B cell (primary cell): ENCODE measurements at regions not wholly inside any gene's neighbourhood (a gene's known extent, or its start where the extent isn't known, plus 50 kb on each side); places are given as distances from the start of the nearest gene placed in this dataset.

ENCODE experiments used
- ATAC-seq: fragments of 200-7000 bp; cut with Tn5 transposase; one replicate; pipeline ENCODE4 v1.10.0; 2021; ENCODE audit warnings: low read depth, mild to moderate bottlenecking, moderate number of reproducible peaks, moderate library complexity
- CTCF ChIA-PET: fragments of 350-600 bp; sonication (Branson Sonifier 250); formaldehyde crosslinking; loops from one replicate; lab custom pipeline; 2021; ENCODE audit warnings: antibody characterized with exemption, inconsistent platforms; lab: Charles Lee
- POLR2A ChIA-PET: fragments of 350-600 bp; sonication (Branson Sonifier 250); formaldehyde crosslinking; loops from one replicate; lab custom pipeline; 2021; ENCODE audit warnings: antibody characterized with exemption; lab: Charles Lee
- DNase-seq: peaks from one replicate; pipeline ENCODE4 v3.0.0; 2013
- H2AFZ ChIP-seq: 2 replicates; pipeline ENCODE4 v1.6.1; 2012; ENCODE audit warnings: mild to moderate bottlenecking, low read depth, low read length; ENCODE audit not compliant: insufficient read depth, poor library complexity, severe bottlenecking
- H3K27ac ChIP-seq, 2 donors: 1 replicate in 1 of 2; 2 replicates in 1 of 2; pipeline ENCODE4 v1.5.1; 2012 to 2013; ENCODE audit warnings: low read length in 2 of 2, mild to moderate bottlenecking in 2 of 2, moderate library complexity in 1 of 2
- H3K27me3 ChIP-seq, 4 experiments: fragments of 200-600 bp in 1 of 4; sonication (generic) in 1 of 4; replicated peaks in 1 of 4; 1 replicate in 2 of 4; 2 replicates in 2 of 4; pipeline versions ENCODE4 v1.6.1 to v1.7.0; 2013 to 2016; ENCODE audit warnings: low read length in 3 of 4, mild to moderate bottlenecking in 2 of 4, mixed read lengths in 1 of 4, moderate library complexity in 1 of 4; ENCODE audit not compliant: insufficient read depth in 4 of 4, control insufficient read depth in 3 of 4; ENCODE audit errors: control extremely low read depth in 1 of 4
- H3K36me3 ChIP-seq, 2 experiments: replicated peaks in 1 of 2; 1 replicate in 1 of 2; 2 replicates in 1 of 2; pipeline versions ENCODE4 v1.6.1 to v1.7.1; 2013; ENCODE audit warnings: low read length in 1 of 2; ENCODE audit not compliant: insufficient read depth in 2 of 2, control insufficient read depth in 1 of 2; ENCODE audit errors: control extremely low read depth in 1 of 2, extremely low read depth in 1 of 2
- H3K4me1 ChIP-seq, 2 donors: fragments of 200-600 bp in 1 of 2; sonication (generic) in 1 of 2; 1 replicate in 1 of 2; 2 replicates in 1 of 2; pipeline versions ENCODE4 v1.5.1 to v1.6.1; 2013 to 2017; ENCODE audit warnings: low read length in 2 of 2; ENCODE audit not compliant: control insufficient read depth in 2 of 2, insufficient read depth in 2 of 2
- H3K4me2 ChIP-seq: replicated peaks from 2 replicates; pipeline ENCODE3; 2012; ENCODE audit warnings: mild to moderate bottlenecking, low read depth, low read length; ENCODE audit not compliant: poor library complexity, severe bottlenecking
- H3K4me3 ChIP-seq, 5 experiments: fragments of 200-600 bp in 1 of 5; sonication (generic) in 1 of 5; 1 replicate in 3 of 5; 2 replicates in 2 of 5; pipeline versions ENCODE4 v1.5.1 to v1.7.0; 2011 to 2016; ENCODE audit warnings: low read length in 4 of 5, mild to moderate bottlenecking in 4 of 5, low read depth in 2 of 5, control low read depth in 1 of 5, moderate library complexity in 1 of 5; ENCODE audit not compliant: insufficient read depth in 1 of 5; ENCODE audit errors: control extremely low read depth in 1 of 5, extremely low read depth in 1 of 5
- H3K79me2 ChIP-seq: fragments of 200-600 bp; sonication (generic); one replicate; pipeline ENCODE4 v1.6.0; 2016; ENCODE audit warnings: low read length; ENCODE audit not compliant: control insufficient read depth, insufficient read depth
- H3K9ac ChIP-seq: fragments of 200-600 bp; sonication (generic); 2 replicates; pipeline ENCODE4 v1.6.1; 2017; ENCODE audit warnings: mild to moderate bottlenecking, low read length, moderate library complexity
- H3K9me3 ChIP-seq, 3 donors: one replicate each; pipeline versions ENCODE4 v1.6.1 to v1.7.1; 2013; ENCODE audit warnings: low read length in 2 of 3; ENCODE audit not compliant: control insufficient read depth in 2 of 3, insufficient read depth in 1 of 3; ENCODE audit errors: control extremely low read depth in 1 of 3
- H4K20me1 ChIP-seq: 2 replicates; pipeline ENCODE4 v1.6.0; 2012; ENCODE audit warnings: mild to moderate bottlenecking, low read length; ENCODE audit not compliant: insufficient read depth, control insufficient read depth, poor library complexity, severe bottlenecking
- H3K27ac Mint-ChIP-seq: one replicate; pipeline ENCODE4 v1.8.0; 2021; ENCODE audit warnings: mixed read lengths
- H3K27me3 Mint-ChIP-seq: one replicate; pipeline ENCODE4 v1.8.0; 2021; ENCODE audit warnings: mixed read lengths
- H3K4me1 Mint-ChIP-seq: one replicate; pipeline ENCODE4 v1.8.0; 2021; ENCODE audit warnings: mixed read lengths
- H3K4me3 Mint-ChIP-seq: one replicate; pipeline ENCODE4 v1.8.0; 2021; ENCODE audit warnings: mixed read lengths
- H3K9me3 Mint-ChIP-seq: one replicate; pipeline ENCODE4 v1.8.0; 2022; ENCODE audit warnings: mixed read lengths; ENCODE audit not compliant: insufficient read depth
- CTCF ChIP-seq: fragments of 200-600 bp; IDR thresholded peaks from one replicate; pipeline ENCODE4 v1.8.0; 2022; ENCODE audit warnings: antibody characterized with exemption, mild to moderate bottlenecking
- EZH2 ChIP-seq: IDR thresholded peaks from 2 replicates; pipeline ENCODE4 v1.6.1; 2012; ENCODE audit warnings: borderline replicate concordance, low read depth, mild to moderate bottlenecking, moderate library complexity, low read length; ENCODE audit not compliant: insufficient read depth, poor library complexity, severe bottlenecking
- WGBS: methylation state at CpG from one replicate; pipeline ENCODE4 v1.1.5; 2013; ENCODE audit warnings: missing lambda C conversion rate; ENCODE audit not compliant: insufficient coverage; 5-methylcytosine and 5-hydroxymethylcytosine counted together
- intact Hi-C: fragments of 100-400 bp; cut with micrococcal nuclease; formaldehyde crosslinking; loops from one replicate; pipeline ENCODE4 v1.10.0; 2022

GRCh38 chr5:175288048-175288621 is 155.8 kb downstream of the DRD1 start:
- H3K4me1 Mint-ChIP-seq = no peaks in the 10 kb centered on the region
- no peak overlapping the region for H2AFZ ChIP-seq
- no peaks in the 10 kb centered on the region for H3K79me2 ChIP-seq
- H3K27ac Mint-ChIP-seq = no peak overlapping the region
- H4K20me1 ChIP-seq = no peaks in the 10 kb centered on the region
- no peak overlapping the region for H3K9ac ChIP-seq
- no peak overlapping the region for H3K4me3 ChIP-seq
- H3K27me3 ChIP-seq = peaks cover 0 to 4% (median 0%) of the 10 kb centered on the region in 4 experiments
- DNase-seq (no peak), ATAC-seq (no peak)
- H3K9me3 ChIP-seq = peaks cover 0 to 2% (median 0%) of the 10 kb centered on the region in 3 donors
- no peak overlapping the region for H3K4me3 Mint-ChIP-seq
- peaks cover 2% of the 10 kb centered on the region for H3K9me3 Mint-ChIP-seq
- 82% methylated on average over 7 of the region's 9 CpGs for WGBS
- peaks cover 2% of the 10 kb centered on the region for H3K27me3 Mint-ChIP-seq
- ChIA-PET POLR2A (no interaction called here), CTCF (no interaction called here)
- intact Hi-C loops = no loop called here
- no peaks in the 10 kb centered on the region for H3K36me3 ChIP-seq
- no peaks in the 10 kb centered on the region for H3K4me1 ChIP-seq
- no peak overlapping the region for H3K4me2 ChIP-seq
- TF ChIP-seq EZH2 = no peak
- TF ChIP-seq CTCF = no peak
- no peak overlapping the region for H3K27ac ChIP-seq

- Histone ChIP-seq H3K4me1 (no peaks in the 10 kb centered on the region), H4K20me1 (no peaks in the 10 kb centered on the region), H3K4me3 (no peak overlapping the region), H3K9ac (no peak overlapping the region), H3K36me3 (no peaks in the 10 kb centered on the region), H3K27ac (no peak overlapping the region), H3K27me3 (peaks cover 0 to 4% (median 0%) of the 10 kb centered on the region in 4 experiments), H3K79me2 (no peaks in the 10 kb centered on the region), H2AFZ (no peak overlapping the region), H3K4me2 (no peak overlapping the region), H3K9me3 (peaks cover 0 to 2% (median 0%) of the 10 kb centered on the region in 3 donors)
- no peak for DNase-seq
- no peak overlapping the region for H3K4me3 Mint-ChIP-seq
- peaks cover 2% of the 10 kb centered on the region for H3K9me3 Mint-ChIP-seq
- H3K27me3 Mint-ChIP-seq = peaks cover 2% of the 10 kb centered on the region
- intact Hi-C loops = no loop called here
- ChIA-PET POLR2A (no interaction called here), CTCF (no interaction called here)
- WGBS = 96% methylated on average over 7 of the region's 8 CpGs
- H3K27ac Mint-ChIP-seq = no peak overlapping the region
- TF ChIP-seq EZH2 (no peak), CTCF (no peak)
- ATAC-seq = no peak
- H3K4me1 Mint-ChIP-seq = no peaks in the 10 kb centered on the region
Observed at GRCh38 chr5:175286981-175287380, 157.0 kb downstream of the DRD1 start.
